Hindlimb muscle (tissue), 1 donor: ENCODE measurements at regions not wholly inside any gene's neighbourhood (a gene's known extent, or its start where the extent isn't known, plus 50 kb on each side); places are given as distances from the start of the nearest gene placed in this dataset.

Source experiments
- DNase-seq: peaks from one replicate; pipeline ENCODE4 v3.0.0-alpha.2; 2013

- DNase-seq = no peak
Observed at GRCh38 chr17:53891726-53892125, 69.0 kb downstream of the KIF2B start.

DNA sequence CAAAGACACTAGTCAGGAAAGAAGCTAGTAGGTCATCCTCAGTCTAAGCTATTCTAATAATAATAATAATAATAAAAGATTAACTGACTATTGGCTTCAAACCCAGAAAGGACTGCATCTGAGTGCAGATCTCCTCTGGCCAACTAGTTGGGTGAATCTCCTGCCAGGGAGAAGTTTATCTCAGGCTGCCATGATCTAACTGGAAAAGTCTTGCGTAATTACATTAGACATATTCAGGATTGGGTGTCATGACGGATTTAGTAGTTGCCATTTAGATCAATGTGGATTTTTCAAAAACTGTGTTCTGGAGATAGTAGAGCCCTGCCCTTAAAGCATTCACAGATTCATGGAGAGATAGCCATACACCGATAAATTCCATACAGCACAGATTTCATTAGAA lies 69.5 kb downstream of the KIF2B start:
- DNase-seq = no peak

- no peak for DNase-seq
Observed at GRCh38 chr17:53894591-53894990, 71.9 kb downstream of the KIF2B start.

- DNase-seq = no peak
Observed at GRCh38 chr17:53896047-53896446, 73.3 kb downstream of the KIF2B start.

DNA sequence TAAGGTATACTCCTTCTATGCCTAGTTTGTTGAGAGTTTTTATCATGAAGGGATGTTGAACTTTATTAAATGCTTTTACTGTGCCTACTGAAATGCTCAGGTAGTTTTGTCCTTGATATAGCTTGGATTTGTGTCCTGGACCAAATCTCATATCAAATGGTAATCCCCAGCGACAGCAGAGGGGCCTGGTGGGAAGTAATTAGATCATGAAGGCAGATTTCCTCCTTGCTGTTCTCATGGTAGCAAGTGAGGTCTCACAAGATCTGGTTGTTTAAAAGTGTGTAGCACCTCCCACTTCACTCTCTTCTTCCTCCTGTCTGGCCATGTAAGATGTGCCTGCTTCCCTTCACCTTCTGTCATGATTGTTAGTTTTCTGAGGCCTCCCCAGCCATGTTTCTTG lies 78.2 kb downstream of the KIF2B start:
- DNase-seq = no peak

GRCh38 chr17:53907435-53907834 lies 84.7 kb downstream of the KIF2B start:
- DNase-seq = no peak

- no peak for DNase-seq
Observed at GRCh38 chr17:53909802-53910201, 87.1 kb downstream of the KIF2B start.

DNA sequence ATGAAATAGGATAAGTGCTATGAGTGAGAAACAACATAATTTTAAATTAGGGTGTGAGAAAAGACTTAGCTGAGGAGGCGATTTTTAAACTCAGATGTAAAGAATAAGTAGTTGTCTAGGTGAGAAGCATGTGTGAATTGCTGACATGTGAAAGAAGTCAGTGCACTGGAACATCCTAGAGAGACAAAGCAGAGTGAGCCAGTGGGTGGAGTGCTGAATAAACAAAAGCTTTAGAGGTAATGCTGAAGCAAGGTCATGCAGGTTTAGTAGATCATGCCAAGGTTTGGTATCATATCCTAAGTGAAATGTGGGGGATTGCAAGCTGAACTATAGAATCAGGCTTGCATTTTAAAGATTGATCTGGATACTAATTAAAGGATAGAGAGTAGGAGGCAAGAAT lies 89.4 kb downstream of the KIF2B start:
- DNase-seq = no peak

DNA sequence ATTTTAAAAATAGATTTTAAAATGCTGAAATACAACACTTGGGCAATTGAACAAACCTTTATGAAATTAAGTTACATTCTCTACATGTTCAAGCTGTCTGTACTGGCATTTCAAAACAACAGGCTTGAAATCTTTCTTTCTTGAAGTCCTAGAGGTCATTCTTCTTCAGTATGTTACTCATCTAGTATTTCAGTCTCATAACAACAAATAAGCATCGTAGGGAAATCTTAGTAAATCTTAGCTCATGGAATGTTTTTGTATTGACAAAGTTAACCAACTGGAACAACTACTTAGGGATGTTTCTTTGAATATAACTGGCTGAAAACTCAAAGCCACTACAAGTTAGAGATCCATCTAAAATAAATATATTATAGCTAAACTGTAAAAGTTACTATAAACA lies 96.6 kb downstream of the KIF2B start:
- no peak for DNase-seq

GRCh38 chr17:53924530-53925455 lies 102.1 kb downstream of the KIF2B start:
- DNase-seq = no peak

GRCh38 chr17:53932386-53932785 lies 109.7 kb downstream of the KIF2B start:
- DNase-seq = no peak

- DNase-seq = no peak
Observed at GRCh38 chr17:53934931-53935330, 112.2 kb downstream of the KIF2B start.

DNA sequence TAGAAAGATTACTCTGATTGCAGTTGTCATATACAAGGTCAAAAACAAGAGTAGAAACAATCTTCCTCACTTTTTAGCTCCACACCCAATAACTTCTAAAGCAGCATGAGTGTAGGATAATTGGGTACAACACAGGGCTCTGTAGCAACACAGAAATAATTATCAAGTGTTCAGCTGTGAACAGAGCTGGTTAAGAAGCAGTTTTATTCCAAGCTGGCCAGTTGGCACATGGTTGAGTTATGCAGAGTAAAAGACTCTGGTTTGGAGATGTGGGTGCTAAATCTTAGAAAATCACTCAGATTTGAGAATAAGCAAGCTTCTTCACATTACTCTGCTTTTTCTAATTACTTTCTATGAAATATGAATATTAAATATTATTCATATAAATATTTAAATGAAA lies 118.5 kb downstream of the KIF2B start:
- no peak for DNase-seq

- no peak for DNase-seq
Observed at GRCh38 chr17:53942436-53942835, 119.7 kb downstream of the KIF2B start.

DNA sequence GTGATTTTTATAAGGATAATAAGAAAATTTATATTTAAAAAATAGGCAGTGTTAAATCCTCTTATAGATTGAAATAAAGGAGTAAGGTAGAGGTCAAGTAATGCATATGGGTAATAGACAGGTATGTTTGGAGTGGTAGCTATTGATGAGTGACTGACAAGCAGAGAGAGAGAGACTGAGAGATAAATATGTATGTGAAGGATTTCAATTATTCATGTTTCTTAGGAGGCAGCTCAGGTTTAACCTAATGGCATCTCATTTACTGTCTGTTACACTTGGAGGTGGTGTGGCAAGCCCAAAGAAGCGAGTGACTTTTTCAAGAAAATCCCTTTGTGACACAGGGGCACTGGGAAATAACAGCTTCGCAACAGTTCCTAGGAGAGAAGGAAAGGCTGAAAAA lies 120.2 kb downstream of the KIF2B start:
- DNase-seq = no peak

DNA sequence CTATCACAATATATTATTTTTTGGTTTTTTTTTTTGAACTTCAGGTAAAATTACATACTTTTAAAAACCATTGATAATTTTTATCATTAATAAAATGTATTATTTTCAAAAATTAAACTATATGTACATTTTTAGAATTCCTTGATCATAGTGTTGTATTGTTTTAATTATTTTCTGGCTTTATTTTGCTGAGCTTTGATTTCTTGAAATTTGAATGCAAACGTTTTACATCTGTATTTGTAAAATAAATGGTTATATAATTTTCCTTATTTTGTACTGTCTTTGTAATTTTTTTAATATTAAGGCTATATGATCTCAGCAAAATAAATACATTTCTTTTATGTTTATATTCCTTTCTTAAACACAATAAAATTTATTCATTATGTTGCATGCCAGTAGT lies 125.6 kb downstream of the KIF2B start:
- DNase-seq = no peak

DNA sequence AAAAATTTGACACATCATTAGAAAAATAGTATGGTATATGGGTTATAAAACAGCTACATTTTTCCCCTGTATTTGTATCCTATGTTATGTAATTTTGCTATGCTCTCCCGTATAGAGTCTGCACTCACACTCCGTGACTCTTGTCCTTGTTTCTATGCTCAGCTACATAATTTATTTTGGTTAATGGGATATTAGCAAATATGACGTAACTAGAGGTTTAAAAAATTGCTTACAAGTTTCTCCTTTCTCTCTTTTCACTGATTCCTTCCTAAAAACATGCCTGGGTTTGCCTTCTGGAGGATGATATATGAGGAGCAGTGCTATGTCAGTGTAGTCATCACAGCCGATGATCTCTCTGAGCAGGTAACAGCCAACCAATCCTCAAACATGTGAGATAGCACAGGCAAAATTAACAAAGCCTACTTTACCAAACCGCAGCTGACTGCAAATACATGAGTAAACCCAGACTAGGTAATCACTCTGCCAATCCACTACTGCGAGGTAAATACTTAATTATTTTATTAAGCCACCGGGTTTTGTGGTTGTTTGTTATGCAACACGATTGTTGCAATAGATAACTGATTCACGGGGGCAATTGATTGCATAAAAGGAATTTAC lies 126.9 kb downstream of the KIF2B start:
- DNase-seq = no peak

- DNase-seq = no peak
Observed at GRCh38 chr17:53950207-53950857, 127.6 kb downstream of the KIF2B start.

DNA sequence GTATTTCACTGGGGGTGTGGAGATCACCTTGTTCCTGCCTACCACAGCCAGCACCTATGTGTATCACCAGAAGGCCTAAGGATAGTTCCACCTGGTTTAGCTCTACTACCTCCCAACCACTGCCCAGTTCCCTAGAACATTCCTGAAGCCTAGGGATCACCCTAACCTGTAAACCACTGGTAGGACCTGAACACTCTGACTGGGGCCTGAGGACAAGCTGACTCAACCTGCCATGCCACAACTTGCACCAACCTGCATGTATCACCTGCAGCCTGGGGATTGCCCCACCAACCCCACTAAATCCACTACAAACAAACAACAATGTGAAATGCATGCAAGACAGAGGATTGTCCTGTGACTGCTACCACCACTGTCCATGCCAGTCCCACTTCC lies 128.1 kb downstream of the KIF2B start:
- DNase-seq = no peak

DNA sequence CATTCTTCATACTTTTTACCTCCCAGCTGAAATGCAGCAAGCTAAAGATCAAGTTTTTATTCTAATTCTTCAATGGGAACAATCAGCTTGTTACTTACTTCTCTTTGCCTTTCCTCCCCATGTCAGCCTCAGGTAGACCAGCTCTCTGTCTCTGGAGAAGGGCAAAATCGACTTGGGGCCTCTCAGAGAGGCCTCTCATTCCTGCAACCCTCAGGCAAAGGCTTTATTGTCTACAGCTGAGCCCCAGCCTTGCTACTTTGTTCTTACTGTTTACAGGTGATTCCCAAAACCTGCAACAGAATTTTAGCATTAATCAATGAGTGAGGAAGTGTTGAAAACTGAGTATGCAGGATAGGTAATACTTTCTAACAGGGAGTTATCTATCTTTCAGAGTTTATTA lies 148.6 kb downstream of the KIF2B start:
- DNase-seq = no peak

- no peak for DNase-seq
Observed at GRCh38 chr17:53979991-53980390, 157.3 kb downstream of the KIF2B start.

- no peak for DNase-seq
Observed at GRCh38 chr17:53996131-53996530, 173.4 kb downstream of the KIF2B start.

DNA sequence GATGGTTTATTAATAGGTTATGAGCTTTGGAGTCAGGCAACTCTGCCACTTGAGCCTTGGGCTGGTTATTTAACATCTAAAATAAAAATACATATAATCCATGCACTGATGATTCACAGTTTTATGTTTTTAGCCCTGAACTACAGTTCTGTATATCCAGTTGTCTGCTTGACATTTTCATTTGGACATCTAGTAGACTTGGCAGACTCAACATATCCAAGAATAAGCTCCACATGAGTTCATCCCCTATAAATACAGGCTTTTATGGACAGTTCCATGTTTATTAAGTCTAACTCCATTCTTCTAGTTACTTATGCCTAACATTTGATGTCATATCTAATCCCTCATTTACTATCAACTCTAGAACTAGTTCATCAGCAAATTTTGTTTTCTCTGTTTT lies 174.2 kb downstream of the KIF2B start:
- no peak for DNase-seq

GRCh38 chr17:54007855-54008254 lies 185.1 kb downstream of the KIF2B start:
- no peak for DNase-seq
